Hepatocyte (in vitro differentiated cells): ENCODE measurements at regions not wholly inside any gene's neighbourhood (a gene's known extent, or its start where the extent isn't known, plus 50 kb on each side); places are given as distances from the start of the nearest gene placed in this dataset.

Experiments used
- DNase-seq: peaks from one replicate; pipeline ENCODE4 v3.0.0-alpha.2; 2016; ENCODE audit warnings: low spot score
- H2AFZ ChIP-seq: fragments of 200-600 bp; sonication (generic); 2 replicates; pipeline ENCODE4 v1.6.0; 2016; ENCODE audit warnings: antibody characterized with exemption, mild to moderate bottlenecking
- H3K27ac ChIP-seq: fragments of 200-600 bp; sonication (generic); 2 replicates; pipeline ENCODE4 v1.5.1; 2016; ENCODE audit warnings: mild to moderate bottlenecking
- H3K27me3 ChIP-seq: fragments of 200-600 bp; sonication (generic); 2 replicates; pipeline ENCODE4 v1.6.1; 2016
- H3K36me3 ChIP-seq: fragments of 200-600 bp; sonication (generic); replicated peaks from 2 replicates; pipeline ENCODE4 v1.5.1; 2016; ENCODE audit warnings: low read depth; ENCODE audit not compliant: insufficient read depth
- H3K4me1 ChIP-seq: fragments of 200-600 bp; sonication (generic); 2 replicates; pipeline ENCODE4 v1.5.1; 2016; ENCODE audit warnings: mild to moderate bottlenecking, moderate library complexity; ENCODE audit not compliant: insufficient read depth
- H3K4me2 ChIP-seq: fragments of 200-600 bp; sonication (generic); 2 replicates; pipeline ENCODE4 v1.6.0; 2016
- H3K4me3 ChIP-seq: fragments of 200-600 bp; sonication (generic); 2 replicates; pipeline ENCODE4 v1.5.1; 2016; ENCODE audit warnings: mild to moderate bottlenecking
- H3K79me2 ChIP-seq: fragments of 200-600 bp; sonication (generic); 2 replicates; pipeline ENCODE4 v1.6.0; 2017; ENCODE audit warnings: mild to moderate bottlenecking
- H3K9me2 ChIP-seq: fragments of 200-600 bp; sonication (generic); replicated peaks from 2 replicates; pipeline ENCODE4 v1.6.0; 2017; ENCODE audit warnings: mild to moderate bottlenecking; ENCODE audit not compliant: insufficient read depth
- H3K9me3 ChIP-seq: fragments of 200-600 bp; sonication (generic); 2 replicates; pipeline ENCODE4 v1.5.1; 2016; ENCODE audit warnings: low read depth, mild to moderate bottlenecking
- H4K20me1 ChIP-seq: fragments of 200-600 bp; sonication (generic); 2 replicates; pipeline ENCODE4 v1.6.0; 2016; ENCODE audit warnings: mild to moderate bottlenecking; ENCODE audit not compliant: insufficient read depth, poor library complexity, severe bottlenecking
- EZH2 ChIP-seq: fragments of 200-600 bp; sonication (generic); IDR thresholded peaks from 2 replicates; pipeline ENCODE4 v1.6.1; 2016; ENCODE audit warnings: antibody characterized with exemption, mild to moderate bottlenecking, borderline replicate concordance
- EZH2phosphoT487 ChIP-seq: fragments of 200-600 bp; sonication (generic); IDR thresholded peaks from one replicate; pipeline ENCODE4 v1.6.1; 2018; ENCODE audit warnings: antibody characterized with exemption, mild to moderate bottlenecking, low read depth, moderate library complexity; ENCODE audit not compliant: unreplicated experiment, severe bottlenecking
- WGBS: methylation state at CpG from one replicate; pipeline ENCODE4 v1.1.6; 2016; ENCODE audit warnings: low lambda C conversion rate; ENCODE audit errors: missing lambda C conversion rate; 5-methylcytosine and 5-hydroxymethylcytosine counted together
- TF ChIP-seq, protein P1 (sequence below): fragments of 200-600 bp; sonication (generic); IDR thresholded peaks from 2 replicates; pipeline ENCODE4 v1.5.1; 2016; ENCODE audit warnings: antibody characterized with exemption, mild to moderate bottlenecking; ENCODE audit not compliant: poor library complexity

- no peaks in the 10 kb centered on the region for H4K20me1 ChIP-seq
- H3K36me3 ChIP-seq: no peaks in the 10 kb centered on the region
- WGBS: 90% methylated on average over 2 of the region's 2 CpGs
- no peak for DNase-seq
- no peak overlapping the region for H3K27ac ChIP-seq
- no peak overlapping the region for H3K4me3 ChIP-seq
- no peaks in the 10 kb centered on the region for H3K79me2 ChIP-seq
- no peaks in the 10 kb centered on the region for H3K4me1 ChIP-seq
- H2AFZ ChIP-seq: no peak overlapping the region
- H3K27me3 ChIP-seq: no peaks in the 10 kb centered on the region
- H3K9me2 ChIP-seq: no peaks in the 10 kb centered on the region
- no peak overlapping the region for H3K4me2 ChIP-seq
- no peaks in the 10 kb centered on the region for H3K9me3 ChIP-seq
- TF ChIP-seq EZH2 (no peak), EZH2phosphoT487 (no peak)
- TF ChIP-seq, protein P1, sequence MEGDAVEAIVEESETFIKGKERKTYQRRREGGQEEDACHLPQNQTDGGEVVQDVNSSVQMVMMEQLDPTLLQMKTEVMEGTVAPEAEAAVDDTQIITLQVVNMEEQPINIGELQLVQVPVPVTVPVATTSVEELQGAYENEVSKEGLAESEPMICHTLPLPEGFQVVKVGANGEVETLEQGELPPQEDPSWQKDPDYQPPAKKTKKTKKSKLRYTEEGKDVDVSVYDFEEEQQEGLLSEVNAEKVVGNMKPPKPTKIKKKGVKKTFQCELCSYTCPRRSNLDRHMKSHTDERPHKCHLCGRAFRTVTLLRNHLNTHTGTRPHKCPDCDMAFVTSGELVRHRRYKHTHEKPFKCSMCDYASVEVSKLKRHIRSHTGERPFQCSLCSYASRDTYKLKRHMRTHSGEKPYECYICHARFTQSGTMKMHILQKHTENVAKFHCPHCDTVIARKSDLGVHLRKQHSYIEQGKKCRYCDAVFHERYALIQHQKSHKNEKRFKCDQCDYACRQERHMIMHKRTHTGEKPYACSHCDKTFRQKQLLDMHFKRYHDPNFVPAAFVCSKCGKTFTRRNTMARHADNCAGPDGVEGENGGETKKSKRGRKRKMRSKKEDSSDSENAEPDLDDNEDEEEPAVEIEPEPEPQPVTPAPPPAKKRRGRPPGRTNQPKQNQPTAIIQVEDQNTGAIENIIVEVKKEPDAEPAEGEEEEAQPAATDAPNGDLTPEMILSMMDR: no peak
Observed at GRCh38 chr6:104266922-104267321, 592.8 kb downstream of the HACE1 start.

GRCh38 chr6:104256646-104257045 is 603.1 kb downstream of the HACE1 start:
- Histone ChIP-seq H3K9me2 (no peaks in the 10 kb centered on the region), H3K36me3 (no peaks in the 10 kb centered on the region), H3K4me2 (no peak overlapping the region), H3K27me3 (no peaks in the 10 kb centered on the region), H3K79me2 (no peaks in the 10 kb centered on the region), H4K20me1 (no peaks in the 10 kb centered on the region), H3K9me3 (no peaks in the 10 kb centered on the region), H3K27ac (no peak overlapping the region), H3K4me3 (no peak overlapping the region), H3K4me1 (peaks cover 6% of the 10 kb centered on the region), H2AFZ (no peak overlapping the region)
- 77% methylated on average over 3 of the region's 3 CpGs for WGBS
- no peak for TF ChIP-seq EZH2phosphoT487
- TF ChIP-seq, protein P1: no peak
- no peak for DNase-seq

DNA sequence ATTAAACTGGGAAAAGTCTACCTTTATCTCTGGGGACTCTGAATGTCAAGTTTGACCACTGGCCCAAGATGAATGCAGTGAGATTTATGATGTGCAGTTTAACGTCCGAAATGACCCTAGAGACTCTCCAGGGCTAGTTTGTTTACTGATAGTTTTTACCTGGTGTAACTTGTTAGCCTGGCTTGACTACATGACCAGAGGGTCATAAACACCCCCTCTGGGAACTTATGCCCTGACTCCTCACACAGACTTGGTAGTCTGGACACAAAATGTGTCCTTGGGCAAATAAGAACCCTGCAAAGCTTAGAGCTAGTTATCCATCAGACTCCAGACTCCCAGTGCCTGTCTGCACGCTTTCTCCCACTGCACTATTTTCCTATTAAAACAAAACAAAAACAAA is 606.5 kb downstream of the HACE1 start:
- DNase-seq: no peak
- Histone ChIP-seq H3K27ac (no peak overlapping the region), H3K27me3 (no peaks in the 10 kb centered on the region), H3K36me3 (no peaks in the 10 kb centered on the region), H2AFZ (no peak overlapping the region), H3K4me3 (no peak overlapping the region), H3K4me1 (peaks cover 6% of the 10 kb centered on the region), H3K79me2 (no peaks in the 10 kb centered on the region), H3K4me2 (no peak overlapping the region), H3K9me3 (no peaks in the 10 kb centered on the region), H4K20me1 (no peaks in the 10 kb centered on the region), H3K9me2 (no peaks in the 10 kb centered on the region)
- TF ChIP-seq EZH2: no peak
- TF ChIP-seq, protein P1: no peak
- TF ChIP-seq EZH2phosphoT487: no peak
- WGBS: 36% methylated on average over 3 of the region's 3 CpGs

GRCh38 chr6:104252276-104252675 is 607.4 kb downstream of the HACE1 start:
- H3K79me2 ChIP-seq: no peaks in the 10 kb centered on the region
- no peaks in the 10 kb centered on the region for H4K20me1 ChIP-seq
- no peak overlapping the region for H3K4me2 ChIP-seq
- H3K36me3 ChIP-seq: no peaks in the 10 kb centered on the region
- no peak for DNase-seq
- H3K9me2 ChIP-seq: no peaks in the 10 kb centered on the region
- H3K27ac ChIP-seq: no peak overlapping the region
- H3K4me1 ChIP-seq: peaks cover 6% of the 10 kb centered on the region
- H3K27me3 ChIP-seq: no peaks in the 10 kb centered on the region
- H3K4me3 ChIP-seq: no peak overlapping the region
- H2AFZ ChIP-seq: no peak overlapping the region
- no peaks in the 10 kb centered on the region for H3K9me3 ChIP-seq
- TF ChIP-seq EZH2phosphoT487: no peak
- TF ChIP-seq, protein P1: no peak
- no peak for TF ChIP-seq EZH2
